ENCODE measurements at regions not wholly inside any gene's neighbourhood (a gene's known extent, or its start where the extent isn't known, plus 50 kb on each side); places are given as distances from the start of the nearest gene placed in this dataset.

- TF ChIP-seq CTCF (IDR thresholded peaks at IDR 0.05), result no peak
- no peak for TF ChIP-seq POLR2A (IDR thresholded peaks at IDR 0.05)
Measured at GRCh38 chr3:83813176-83813575, 1145.6 kb upstream of the CADM2 start.

Data from testis (tissue), 2 donors.